HG03521 (cell line): ENCODE measurements at regions not wholly inside any gene's neighbourhood (a gene's known extent, or its start where the extent isn't known, plus 50 kb on each side); places are given as distances from the start of the nearest gene placed in this dataset.
"Not testable (repeated sequence)": the region's sequence is repeated elsewhere in the genome, so short reads cannot be mapped to it uniquely, and the experiment has no call there.

Experiments
- ATAC-seq: cut with Tn5 transposase; IDR thresholded peaks from one replicate; pipeline ENCODE4 v1.9.1; 2021; ENCODE audit warnings: mild to moderate bottlenecking, moderate library complexity; ENCODE audit not compliant: unreplicated experiment

GRCh38 chr2:186348200-186348599 lies 137.9 kb upstream of the ZC3H15 start:
- no peak for ATAC-seq

- ATAC-seq, result peak; percentile 81
Measured at GRCh38 chr2:186349508-186349907, 136.6 kb upstream of the ZC3H15 start.

- ATAC-seq, result not testable (repeated sequence)
Measured at GRCh38 chr2:186354160-186354559, 131.9 kb upstream of the ZC3H15 start.

- ATAC-seq, result no peak
Measured at GRCh38 chr2:186365406-186365805, 120.7 kb upstream of the ZC3H15 start.

GRCh38 chr2:186379052-186379451 lies 107.0 kb upstream of the ZC3H15 start:
- no peak for ATAC-seq

- ATAC-seq, result no peak
Measured at GRCh38 chr2:186380805-186381204, 105.3 kb upstream of the ZC3H15 start.

- ATAC-seq, result no peak
Measured at GRCh38 chr2:186381573-186381972, 104.5 kb upstream of the ZC3H15 start.

- no peak for ATAC-seq
Measured at GRCh38 chr2:186382932-186383331, 103.1 kb upstream of the ZC3H15 start.

GRCh38 chr2:186384226-186384625 lies 101.8 kb upstream of the ZC3H15 start:
- no peak for ATAC-seq

- not testable (repeated sequence) for ATAC-seq
Measured at GRCh38 chr2:186385638-186386201, 100.3 kb upstream of the ZC3H15 start.

GRCh38 chr2:186399082-186399644 lies 86.9 kb upstream of the ZC3H15 start:
- no peak for ATAC-seq

- ATAC-seq, result no peak
Measured at GRCh38 chr2:186405842-186406241, 80.2 kb upstream of the ZC3H15 start.

- ATAC-seq, result no peak
Measured at GRCh38 chr2:186407611-186408010, 78.4 kb upstream of the ZC3H15 start.

GRCh38 chr2:186410802-186411201 lies 75.3 kb upstream of the ZC3H15 start:
- ATAC-seq, result no peak

- ATAC-seq, result no peak
Measured at GRCh38 chr2:186422226-186422625, 63.8 kb upstream of the ZC3H15 start.

GRCh38 chr2:186423481-186423880 lies 62.6 kb upstream of the ZC3H15 start:
- no peak for ATAC-seq

GRCh38 chr2:186424265-186424664 lies 61.8 kb upstream of the ZC3H15 start:
- no peak for ATAC-seq

- no peak for ATAC-seq
Measured at GRCh38 chr2:186425576-186425975, 60.5 kb upstream of the ZC3H15 start.

GRCh38 chr2:186426153-186427016 lies 59.7 kb upstream of the ZC3H15 start:
- peak; percentile 86 for ATAC-seq

- ATAC-seq, result peak; percentile 23
Measured at GRCh38 chr2:186427017-186427350, 59.1 kb upstream of the ZC3H15 start.

GRCh38 chr2:186427970-186428369 lies 58.1 kb upstream of the ZC3H15 start:
- no peak for ATAC-seq

- ATAC-seq, result no peak
Measured at GRCh38 chr2:186429104-186429503, 57.0 kb upstream of the ZC3H15 start.
